Panc1 (cell line): ENCODE measurements at regions not wholly inside any gene's neighbourhood (a gene's known extent, or its start where the extent isn't known, plus 50 kb on each side); places are given as distances from the start of the nearest gene placed in this dataset.
"Not testable (repeated sequence)": the region's sequence is repeated elsewhere in the genome, so short reads cannot be mapped to it uniquely, and the experiment has no call there.

Source experiments
- ATAC-seq: fragments of 200-7000 bp; cut with Tn5 transposase; 2 replicates; pipeline ENCODE4 v1.9.1; 2020; ENCODE audit warnings: mild to moderate bottlenecking, moderate library complexity
- BruUV-seq: library from RNA; stranded (reverse); fragments of 400-500 nt; replicated peaks from 2 replicates; lab custom pipeline; 2021; lab: Mats Ljungman, UMichigan
- CTCF ChIA-PET: fragments of 300-600 bp; sonication (Branson Sonifier 250); formaldehyde crosslinking; loops from one replicate; lab custom pipeline; 2022; ENCODE audit warnings: antibody characterized with exemption; lab: Charles Lee
- POLR2A ChIA-PET: fragments of 300-600 bp; sonication (Branson Sonifier 250); formaldehyde crosslinking; loops from one replicate; lab custom pipeline; 2022; ENCODE audit warnings: antibody characterized with exemption; lab: Charles Lee
- DNase-seq: peaks from one replicate; pipeline ENCODE4 v3.0.0-alpha.2; 2010; ENCODE audit warnings: low read depth, low spot score
- H3K27ac ChIP-seq: 2 replicates; pipeline ENCODE4 v1.5.1; 2011; ENCODE audit warnings: mild to moderate bottlenecking, low read length, inconsistent platforms
- H3K27me3 ChIP-seq: fragments of 200-500 bp; sonication (Bioruptor generic); 2 replicates; pipeline ENCODE4 v1.6.0; 2014; ENCODE audit warnings: low read length, inconsistent platforms; ENCODE audit not compliant: control insufficient read depth, insufficient read depth
- H3K36me3 ChIP-seq: fragments of 200-500 bp; sonication (Bioruptor generic); 2 replicates; pipeline ENCODE4 v1.5.1; 2014; ENCODE audit warnings: inconsistent platforms, mild to moderate bottlenecking, low read length, moderate library complexity; ENCODE audit not compliant: control insufficient read depth, insufficient read depth
- H3K4me1 ChIP-seq: 2 replicates; pipeline ENCODE4 v1.5.1; 2011; ENCODE audit warnings: inconsistent platforms, mild to moderate bottlenecking, low read length, moderate library complexity; ENCODE audit not compliant: control insufficient read depth, insufficient read depth
- H3K4me3 ChIP-seq, 2 experiments: 2 replicates each; pipeline ENCODE4 v1.5.1; 2011 to 2012; ENCODE audit warnings: low read depth in 2 of 2, low read length in 2 of 2, mild to moderate bottlenecking in 2 of 2, inconsistent platforms in 1 of 2, moderate library complexity in 1 of 2
- H3K9me3 ChIP-seq: fragments of 200-500 bp; sonication (Bioruptor generic); 2 replicates; pipeline ENCODE4 v1.5.1; 2014; ENCODE audit warnings: low read depth, mild to moderate bottlenecking, inconsistent platforms, low read length, moderate library complexity; ENCODE audit not compliant: control insufficient read depth, insufficient read depth
- POLR2AphosphoS5 ChIP-seq: IDR thresholded peaks from 2 replicates; pipeline ENCODE4 v1.6.1; 2012; ENCODE audit warnings: mild to moderate bottlenecking, low read depth, low read length, moderate library complexity
- SIN3A ChIP-seq: IDR thresholded peaks from 2 replicates; pipeline ENCODE4 v1.6.1; 2012; ENCODE audit warnings: low read depth, mild to moderate bottlenecking, low read length, moderate library complexity, borderline replicate concordance; ENCODE audit not compliant: insufficient read depth
- TCF7L2 ChIP-seq: IDR thresholded peaks from 2 replicates; pipeline ENCODE4 v1.6.1; 2011; ENCODE audit warnings: mild to moderate bottlenecking, low read depth, low read length, inconsistent platforms
- in situ Hi-C: cut with HindIII; loops from 2 replicates; pipeline ENCODE4 v1.10.0; 2016; ENCODE audit warnings: low sequenced_read_pairs, low pct_unique_long_range_greater_than_20kb
- intact Hi-C: fragments of 100-400 bp; cut with micrococcal nuclease; formaldehyde crosslinking; loops from one replicate; pipeline ENCODE4 v1.10.0; 2022; ENCODE audit not compliant: unreplicated experiment
- TF ChIP-seq, protein P1 (sequence below): fragments of 450-650 bp; IDR thresholded peaks from 2 replicates; pipeline ENCODE4 v1.5.1; 2017; ENCODE audit warnings: mild to moderate bottlenecking
- TF ChIP-seq, protein P2 (sequence below), 2 experiments: IDR thresholded peaks; 2 replicates each; pipeline ENCODE4 v1.6.1; 2011 to 2012; ENCODE audit warnings: low read depth in 2 of 2, control low read depth in 1 of 2, low read length in 1 of 2, mild to moderate bottlenecking in 1 of 2, moderate library complexity in 1 of 2; ENCODE audit not compliant: insufficient read depth in 1 of 2

DNA sequence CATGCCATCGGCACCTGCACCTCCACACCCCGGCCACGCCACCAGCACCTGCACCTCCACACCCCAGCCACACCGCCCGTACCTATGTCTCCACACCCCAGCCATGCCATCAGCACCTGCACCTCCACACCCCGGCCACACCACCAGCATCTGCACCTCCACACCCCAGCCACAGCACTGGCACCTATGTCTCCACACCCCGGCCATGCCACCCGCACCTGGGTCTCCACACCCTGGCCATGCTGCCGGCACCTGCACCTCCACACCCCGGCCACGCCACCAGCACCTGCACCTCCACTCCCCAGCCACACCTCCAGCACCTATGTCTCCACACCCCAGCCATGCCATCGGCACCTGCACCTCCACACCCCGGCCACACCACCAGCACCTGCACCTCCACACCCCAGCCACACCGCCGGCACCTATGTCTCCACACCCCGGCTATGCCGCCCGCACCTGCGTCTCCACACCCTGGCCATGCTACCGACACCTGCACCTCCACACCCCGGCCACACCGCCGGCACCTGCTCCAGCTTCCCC is 390.3 kb upstream of the MYT1L start:
- in situ Hi-C loops (no loop called here), intact Hi-C loops (no loop called here)
- H3K36me3 ChIP-seq = no peaks in the 10 kb centered on the region
- TF ChIP-seq, protein P1, sequence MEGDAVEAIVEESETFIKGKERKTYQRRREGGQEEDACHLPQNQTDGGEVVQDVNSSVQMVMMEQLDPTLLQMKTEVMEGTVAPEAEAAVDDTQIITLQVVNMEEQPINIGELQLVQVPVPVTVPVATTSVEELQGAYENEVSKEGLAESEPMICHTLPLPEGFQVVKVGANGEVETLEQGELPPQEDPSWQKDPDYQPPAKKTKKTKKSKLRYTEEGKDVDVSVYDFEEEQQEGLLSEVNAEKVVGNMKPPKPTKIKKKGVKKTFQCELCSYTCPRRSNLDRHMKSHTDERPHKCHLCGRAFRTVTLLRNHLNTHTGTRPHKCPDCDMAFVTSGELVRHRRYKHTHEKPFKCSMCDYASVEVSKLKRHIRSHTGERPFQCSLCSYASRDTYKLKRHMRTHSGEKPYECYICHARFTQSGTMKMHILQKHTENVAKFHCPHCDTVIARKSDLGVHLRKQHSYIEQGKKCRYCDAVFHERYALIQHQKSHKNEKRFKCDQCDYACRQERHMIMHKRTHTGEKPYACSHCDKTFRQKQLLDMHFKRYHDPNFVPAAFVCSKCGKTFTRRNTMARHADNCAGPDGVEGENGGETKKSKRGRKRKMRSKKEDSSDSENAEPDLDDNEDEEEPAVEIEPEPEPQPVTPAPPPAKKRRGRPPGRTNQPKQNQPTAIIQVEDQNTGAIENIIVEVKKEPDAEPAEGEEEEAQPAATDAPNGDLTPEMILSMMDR = no peak
- peaks cover 5% of the 10 kb centered on the region for H3K27me3 ChIP-seq
- no peak for ATAC-seq
- H3K27ac ChIP-seq = no peak overlapping the region
- ChIA-PET POLR2A (no interaction called here), CTCF (no interaction called here)
- no peaks in the 10 kb centered on the region for H3K9me3 ChIP-seq
- no peak for DNase-seq
- no peaks in the 10 kb centered on the region for H3K4me1 ChIP-seq
- no peak overlapping the region for H3K4me3 ChIP-seq
- no TSS peak for BruUV-seq

- not testable (repeated sequence) for H3K27me3 ChIP-seq
These were observed 389.7 kb upstream of the MYT1L start for GRCh38 chr2:2720806-2721205.

GRCh38 chr2:2720351-2720750 is 389.3 kb upstream of the MYT1L start:
- Histone ChIP-seq H3K27me3 (peaks cover 5% of the 10 kb centered on the region), H3K36me3 (no peaks in the 10 kb centered on the region), H3K4me3 (no peak overlapping the region), H3K4me1 (no peaks in the 10 kb centered on the region), H3K27ac (no peak overlapping the region), H3K9me3 (no peaks in the 10 kb centered on the region)
- no peak for TF ChIP-seq POLR2AphosphoS5
- TF ChIP-seq, protein P1 = no peak
- TF ChIP-seq, protein P2, sequence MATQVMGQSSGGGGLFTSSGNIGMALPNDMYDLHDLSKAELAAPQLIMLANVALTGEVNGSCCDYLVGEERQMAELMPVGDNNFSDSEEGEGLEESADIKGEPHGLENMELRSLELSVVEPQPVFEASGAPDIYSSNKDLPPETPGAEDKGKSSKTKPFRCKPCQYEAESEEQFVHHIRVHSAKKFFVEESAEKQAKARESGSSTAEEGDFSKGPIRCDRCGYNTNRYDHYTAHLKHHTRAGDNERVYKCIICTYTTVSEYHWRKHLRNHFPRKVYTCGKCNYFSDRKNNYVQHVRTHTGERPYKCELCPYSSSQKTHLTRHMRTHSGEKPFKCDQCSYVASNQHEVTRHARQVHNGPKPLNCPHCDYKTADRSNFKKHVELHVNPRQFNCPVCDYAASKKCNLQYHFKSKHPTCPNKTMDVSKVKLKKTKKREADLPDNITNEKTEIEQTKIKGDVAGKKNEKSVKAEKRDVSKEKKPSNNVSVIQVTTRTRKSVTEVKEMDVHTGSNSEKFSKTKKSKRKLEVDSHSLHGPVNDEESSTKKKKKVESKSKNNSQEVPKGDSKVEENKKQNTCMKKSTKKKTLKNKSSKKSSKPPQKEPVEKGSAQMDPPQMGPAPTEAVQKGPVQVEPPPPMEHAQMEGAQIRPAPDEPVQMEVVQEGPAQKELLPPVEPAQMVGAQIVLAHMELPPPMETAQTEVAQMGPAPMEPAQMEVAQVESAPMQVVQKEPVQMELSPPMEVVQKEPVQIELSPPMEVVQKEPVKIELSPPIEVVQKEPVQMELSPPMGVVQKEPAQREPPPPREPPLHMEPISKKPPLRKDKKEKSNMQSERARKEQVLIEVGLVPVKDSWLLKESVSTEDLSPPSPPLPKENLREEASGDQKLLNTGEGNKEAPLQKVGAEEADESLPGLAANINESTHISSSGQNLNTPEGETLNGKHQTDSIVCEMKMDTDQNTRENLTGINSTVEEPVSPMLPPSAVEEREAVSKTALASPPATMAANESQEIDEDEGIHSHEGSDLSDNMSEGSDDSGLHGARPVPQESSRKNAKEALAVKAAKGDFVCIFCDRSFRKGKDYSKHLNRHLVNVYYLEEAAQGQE (IDR thresholded peaks at IDR 0.05; ENCODE audit: insufficient read depth in 1 of 2, low read depth in 2 of 2, low read length in 1 of 2) = no peak
- no peak for TF ChIP-seq SIN3A
- no peak for TF ChIP-seq TCF7L2
- in situ Hi-C loops (no loop called here), intact Hi-C loops (no loop called here)
- ChIA-PET POLR2A (no interaction called here), CTCF (no interaction called here)
- no peak for DNase-seq
- no TSS peak for BruUV-seq
- ATAC-seq = peak; percentile 40; the same call in 1 of the 2 replicates

More at GRCh38 chr2:2720806-2721205, 389.7 kb upstream of the MYT1L start:
- H3K9me3 ChIP-seq, H3K4me3 ChIP-seq, CTCF ChIA-PET, ATAC-seq, intact Hi-C loops, H3K36me3 ChIP-seq, H3K4me1 ChIP-seq, DNase-seq, POLR2A ChIA-PET, H3K27ac ChIP-seq, in situ Hi-C loops, BruUV-seq: not testable (repeated sequence)
